Head of caudate nucleus (tissue), 42 donors: ENCODE measurements at regions not wholly inside any gene's neighbourhood (a gene's known extent, or its start where the extent isn't known, plus 50 kb on each side); places are given as distances from the start of the nearest gene placed in this dataset.

Experiments used
- DNase-seq, 42 donors: peaks; one replicate each; pipeline versions ENCODE4 v3.0.0 to v3.0.0-alpha.2; 2020 to 2021; ENCODE audit warnings: mixed read lengths in 7 of 42
- intact Hi-C: fragments of 100-400 bp; cut with DNase I; formaldehyde crosslinking; loops from one replicate; pipeline ENCODE4 v1.15.0; 2022

GRCh38 chrY:17259497-17259896, 620.5 kb downstream of the CDY2B start:
- DNase-seq: no peak
- intact Hi-C loops: no loop called here

DNA sequence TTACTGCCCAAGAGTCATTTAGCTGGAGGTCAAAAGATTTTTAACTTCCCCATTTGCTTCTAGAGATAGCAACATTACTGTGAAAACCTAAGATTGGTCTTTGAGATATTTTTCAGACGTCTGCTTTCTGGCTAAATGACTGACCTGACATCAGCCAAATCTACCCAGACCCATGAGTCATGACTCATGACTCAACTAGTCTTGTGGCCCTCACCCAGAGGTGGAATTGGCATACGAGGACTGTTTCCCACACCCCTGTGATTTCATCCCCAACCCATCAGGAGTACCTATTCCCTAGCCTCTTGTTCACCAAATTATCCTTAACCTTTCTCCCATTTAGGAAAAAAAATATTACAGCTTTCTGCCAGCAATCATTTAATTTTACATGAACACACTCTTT, 641.6 kb downstream of the CDY2B start:
- intact Hi-C loops: no loop called here
- no peak for DNase-seq

- intact Hi-C loops: no loop called here
- no peak for DNase-seq
Measured at GRCh38 chrY:17235769-17236168, 644.3 kb downstream of the CDY2B start.

- intact Hi-C loops: no loop called here
- DNase-seq: no peak
Measured at GRCh38 chrY:17233435-17234109, 646.4 kb downstream of the CDY2B start.

- DNase-seq: no peak
- intact Hi-C loops: no loop called here
Measured at GRCh38 chrY:17231994-17232393, 648.0 kb downstream of the CDY2B start.

GRCh38 chrY:17223502-17223901, 656.5 kb downstream of the CDY2B start:
- DNase-seq: no peak
- intact Hi-C loops: no loop called here

- no peak for DNase-seq
- intact Hi-C loops: no loop called here
Measured at GRCh38 chrY:17202395-17202794, 677.6 kb downstream of the CDY2B start.

- no peak for DNase-seq
- intact Hi-C loops: no loop called here
Measured at GRCh38 chrY:17184299-17184698, 695.7 kb downstream of the CDY2B start.

- DNase-seq: no peak
- intact Hi-C loops: no loop called here
Measured at GRCh38 chrY:17166881-17167280, 713.1 kb downstream of the CDY2B start.

DNA sequence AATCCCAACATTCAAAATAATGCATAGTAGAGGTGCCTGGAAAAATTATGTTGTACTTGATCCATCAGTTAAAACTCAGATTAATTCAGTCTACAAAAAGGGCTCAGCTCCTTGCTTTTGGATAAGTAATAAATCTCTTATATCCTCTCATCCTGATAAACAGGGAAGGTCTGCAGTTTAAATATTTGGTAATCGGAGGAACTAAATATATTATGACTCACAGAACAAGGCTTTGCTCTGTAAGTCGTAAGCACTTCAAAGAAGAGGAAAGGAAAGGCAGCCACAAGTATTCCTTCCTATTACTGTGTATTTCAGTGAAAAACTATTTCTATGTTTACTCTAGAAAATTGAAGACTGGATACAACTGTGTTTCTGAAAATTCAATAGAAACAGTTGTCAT, 757.9 kb downstream of the CDY2B start:
- intact Hi-C loops: no loop called here

DNA sequence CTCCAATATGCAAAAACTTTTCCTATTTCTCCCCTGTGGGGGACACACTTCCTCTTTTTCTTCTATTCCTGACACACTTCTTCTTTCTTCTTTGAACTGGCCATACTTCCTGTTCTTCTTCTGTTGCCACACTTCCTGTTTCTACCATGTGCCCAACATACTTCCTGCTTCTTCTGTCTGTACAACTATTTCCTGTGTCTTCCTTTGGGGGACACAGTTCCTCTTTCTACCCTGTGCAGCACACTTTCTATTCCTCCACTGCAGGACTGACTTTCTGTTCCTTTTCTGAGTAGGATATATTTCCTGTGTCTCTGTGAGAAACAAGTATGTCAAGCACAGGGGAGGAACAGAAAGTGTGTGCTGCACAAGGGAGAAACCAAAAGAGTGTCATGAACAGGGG, 794.7 kb downstream of the CDY2B start:
- DNase-seq: no peak
- intact Hi-C loops: no loop called here

More for the DNA sequence above, 757.9 kb downstream of the CDY2B start:
- DNase-seq: no peak

- no peak for DNase-seq
- intact Hi-C loops: no loop called here
Measured at GRCh38 chrY:17079887-17080286, 800.1 kb downstream of the CDY2B start.

DNA sequence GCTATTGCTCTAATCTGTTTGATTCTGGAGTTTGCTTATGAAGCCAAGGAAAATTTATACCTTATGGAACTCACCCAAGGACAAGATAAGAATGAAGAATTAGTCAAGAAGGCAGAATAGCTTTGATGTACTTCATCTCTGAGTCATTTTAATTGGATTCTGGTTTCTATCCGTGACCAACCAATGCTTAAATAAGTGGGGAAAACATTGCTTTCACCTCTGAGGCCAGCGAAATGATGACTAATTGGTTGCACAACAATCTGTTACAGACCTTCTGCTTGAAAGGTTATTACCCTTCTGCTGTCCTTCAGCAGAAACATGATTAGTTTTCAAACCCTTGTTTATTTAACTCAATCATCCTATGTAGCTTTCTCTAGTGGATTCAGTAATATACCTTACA, 812.7 kb downstream of the CDY2B start:
- intact Hi-C loops: no loop called here
- no peak for DNase-seq

- DNase-seq: no peak
- intact Hi-C loops: no loop called here
Measured at GRCh38 chrY:17053041-17053440, 827.0 kb downstream of the CDY2B start.

DNA sequence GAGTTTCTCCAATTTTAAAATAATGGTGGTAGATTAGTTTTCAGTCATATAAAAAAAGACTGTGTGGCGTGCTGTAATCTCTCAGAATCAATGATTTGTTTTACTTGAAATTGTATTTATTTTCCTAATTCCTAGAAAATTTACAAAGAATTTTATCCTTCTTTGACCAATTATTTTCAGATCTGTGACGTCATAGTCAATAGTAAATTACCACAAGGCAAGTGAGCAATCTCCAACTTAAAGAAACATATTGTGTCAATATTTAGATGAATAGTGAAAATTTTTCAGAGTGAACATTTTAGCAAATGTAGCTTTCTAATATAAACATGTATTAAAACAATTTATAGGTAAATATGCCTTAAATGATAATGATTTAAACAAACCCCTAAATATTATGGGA, 829.6 kb downstream of the CDY2B start:
- DNase-seq: no peak
- intact Hi-C loops: no loop called here

GRCh38 chrY:17045124-17045523, 834.9 kb downstream of the CDY2B start:
- intact Hi-C loops: no loop called here
- DNase-seq: no peak

- DNase-seq: no peak
- intact Hi-C loops: no loop called here
Measured at GRCh38 chrY:17044723-17045122, 835.3 kb downstream of the CDY2B start.

- DNase-seq: no peak
- intact Hi-C loops: no loop called here
Measured at GRCh38 chrY:17044272-17044671, 835.7 kb downstream of the CDY2B start.

- intact Hi-C loops: no loop called here
- no peak for DNase-seq
Measured at GRCh38 chrY:17038439-17038838, 841.6 kb downstream of the CDY2B start.

DNA sequence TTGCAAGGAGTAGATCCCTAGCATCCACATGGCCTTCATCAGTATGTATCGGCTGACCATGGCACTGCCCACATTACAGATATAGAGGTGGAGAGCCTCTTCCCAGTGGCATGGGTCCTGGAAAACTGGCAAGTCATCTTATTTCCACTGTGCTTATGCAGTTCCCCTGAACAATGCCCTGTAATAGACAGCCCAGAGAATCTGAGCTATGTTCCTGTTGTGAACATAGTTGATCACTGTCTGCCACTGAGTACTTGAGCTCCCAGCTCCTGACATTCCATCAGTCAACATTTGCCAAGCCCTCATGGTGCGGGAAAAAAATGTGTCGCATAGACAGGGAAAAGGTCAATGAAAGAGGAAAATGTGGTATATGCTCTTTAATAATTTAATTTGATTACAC, 861.9 kb downstream of the CDY2B start:
- intact Hi-C loops: no loop called here
- DNase-seq: no peak

DNA sequence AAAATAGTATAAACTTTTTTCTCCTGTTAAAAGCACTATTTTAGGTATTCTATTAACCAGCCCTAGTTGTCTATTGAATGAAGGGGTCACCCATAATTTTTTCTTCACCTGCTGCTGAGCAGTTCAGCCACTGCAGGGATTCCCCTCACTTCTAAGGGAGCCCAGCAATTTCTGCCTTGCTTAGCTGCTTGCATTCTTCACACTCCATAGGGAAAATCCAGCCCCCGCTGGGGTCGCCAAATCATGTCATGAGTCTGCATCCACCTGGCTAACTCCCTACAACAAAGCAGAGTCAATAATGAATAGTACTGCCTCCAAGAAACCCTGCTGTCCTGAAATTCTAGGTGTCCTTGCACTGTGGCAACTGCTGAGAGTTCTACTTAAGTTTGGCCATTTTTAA, 886.5 kb downstream of the CDY2B start:
- no peak for DNase-seq
- intact Hi-C loops: no loop called here

DNA sequence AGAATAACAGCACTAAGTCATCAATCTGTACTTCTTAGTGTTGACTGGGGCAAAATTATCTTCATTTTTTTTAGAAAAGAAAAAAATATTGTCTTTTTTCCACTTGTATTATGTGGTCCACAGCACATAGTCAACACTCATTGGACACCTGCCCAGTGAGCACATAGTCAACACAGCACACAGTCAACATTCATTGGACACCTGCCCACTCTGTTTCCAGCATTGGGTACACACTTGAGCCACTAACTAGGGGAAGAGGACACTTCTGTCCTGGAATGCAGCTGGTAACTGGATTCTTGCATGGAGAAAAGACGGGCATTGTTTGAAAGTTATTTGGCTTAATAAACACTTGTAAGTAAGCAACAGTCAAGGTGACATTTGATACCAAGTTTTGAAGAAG, 898.2 kb downstream of the CDY2B start:
- no peak for DNase-seq
- intact Hi-C loops: no loop called here
